ENCODE measurements at regions not wholly inside any gene's neighbourhood (a gene's known extent, or its start where the extent isn't known, plus 50 kb on each side); places are given as distances from the start of the nearest gene placed in this dataset.
A peak's percentile ranks its signal among the peaks of the same experiment; 100 is the strongest.

DNA sequence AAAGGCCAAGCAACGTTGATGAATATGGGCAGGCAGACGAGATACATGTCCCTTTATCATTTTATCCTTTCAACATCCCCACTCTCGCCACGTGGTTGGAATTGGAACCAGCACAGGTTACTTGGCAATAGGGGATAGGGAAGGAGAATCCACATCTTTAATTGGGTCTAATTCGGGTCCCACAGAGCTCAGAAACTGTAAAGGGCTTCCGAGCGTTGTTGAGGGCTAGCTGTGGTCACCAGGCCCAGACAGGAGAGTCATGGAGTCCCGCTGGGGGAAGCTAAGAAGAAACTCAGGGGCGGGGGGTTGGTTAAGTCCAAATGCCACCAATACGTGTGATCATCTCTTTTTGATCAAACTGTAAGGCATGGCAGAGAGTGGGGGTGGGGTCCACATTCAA, 271.3 kb upstream of the ZFHX3 start:
- in situ Hi-C loops (cut with HindIII; ENCODE audit: low pct_unique_long_range_greater_than_20kb, low sequenced_read_pairs) = no loop called here
- no peak for DNase-seq (ENCODE audit: low read depth)

DNA sequence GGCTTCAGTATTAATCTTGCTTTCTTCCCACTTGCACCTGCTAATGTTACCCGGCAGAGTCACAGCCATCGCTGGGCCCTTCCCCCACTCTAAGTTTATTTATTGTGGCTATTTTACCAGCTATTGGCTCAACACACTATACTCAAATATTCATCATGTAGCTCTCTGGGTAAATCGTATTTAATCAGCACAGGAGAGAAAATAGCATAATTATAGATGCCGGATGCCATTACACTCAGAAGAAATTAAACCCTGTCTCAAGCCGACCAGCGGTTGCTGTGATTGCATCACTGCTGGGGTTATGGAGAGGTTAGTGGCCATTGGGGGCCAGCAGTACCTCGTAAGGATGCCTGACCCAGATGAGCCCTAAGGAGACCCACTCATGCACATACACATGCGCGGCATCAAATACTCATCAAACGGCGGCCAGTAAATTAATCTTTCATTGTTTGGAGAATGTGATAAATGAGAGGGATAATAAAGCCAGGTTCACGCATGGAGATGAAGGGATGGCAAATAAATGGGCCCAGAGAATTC, 269.5 kb upstream of the ZFHX3 start:
- in situ Hi-C loops (cut with HindIII; ENCODE audit: low pct_unique_long_range_greater_than_20kb, low sequenced_read_pairs) = no loop called here
- DNase-seq (ENCODE audit: low read depth) = no peak

DNA sequence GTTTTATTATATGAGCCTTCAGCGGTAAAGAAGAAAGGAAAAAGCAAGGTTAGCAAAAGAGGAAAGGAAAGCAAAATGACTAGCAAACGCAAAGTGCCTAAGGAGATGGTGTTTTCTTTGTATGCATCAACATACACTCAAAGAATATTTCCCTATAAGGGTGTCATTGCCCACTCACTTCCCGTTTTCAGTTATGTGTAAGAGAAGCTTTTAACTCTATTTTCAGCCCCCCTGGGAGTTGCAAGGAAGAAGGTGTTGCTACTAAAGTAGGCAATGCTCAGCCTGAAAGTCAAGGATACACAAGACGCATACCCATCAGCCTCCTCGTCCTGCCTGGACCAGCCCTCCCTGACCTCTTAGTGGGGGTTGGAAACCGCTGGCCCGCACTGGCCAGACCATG, 267.7 kb upstream of the ZFHX3 start:
- in situ Hi-C loops (cut with HindIII; ENCODE audit: low pct_unique_long_range_greater_than_20kb, low sequenced_read_pairs) = no loop called here

DNA sequence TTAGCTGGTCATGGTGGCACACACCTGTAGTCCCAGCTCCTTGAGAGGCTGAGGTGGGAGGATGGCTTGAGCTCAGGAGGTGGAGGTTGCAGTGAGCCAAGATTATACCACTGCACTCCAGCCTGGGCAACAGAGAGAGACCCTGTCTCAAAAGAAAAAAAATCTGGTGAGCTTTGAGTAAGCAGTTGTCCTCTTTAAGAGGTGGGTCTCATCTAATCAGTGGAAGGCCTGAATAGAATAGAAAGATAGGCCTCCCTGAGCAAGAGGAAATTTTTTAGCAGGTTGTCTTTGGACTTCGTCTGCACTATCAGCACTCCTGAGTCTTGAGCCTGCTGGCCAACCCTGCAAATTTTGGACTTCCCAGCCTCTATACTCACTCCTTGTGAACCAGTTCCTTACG, 266.0 kb upstream of the ZFHX3 start:
- in situ Hi-C loops (cut with HindIII; ENCODE audit: low pct_unique_long_range_greater_than_20kb, low sequenced_read_pairs) = no loop called here
- no peak for DNase-seq (ENCODE audit: low read depth)

More for the DNA sequence above, 267.7 kb upstream of the ZFHX3 start:
- no peak for DNase-seq (ENCODE audit: low read depth)

DNA sequence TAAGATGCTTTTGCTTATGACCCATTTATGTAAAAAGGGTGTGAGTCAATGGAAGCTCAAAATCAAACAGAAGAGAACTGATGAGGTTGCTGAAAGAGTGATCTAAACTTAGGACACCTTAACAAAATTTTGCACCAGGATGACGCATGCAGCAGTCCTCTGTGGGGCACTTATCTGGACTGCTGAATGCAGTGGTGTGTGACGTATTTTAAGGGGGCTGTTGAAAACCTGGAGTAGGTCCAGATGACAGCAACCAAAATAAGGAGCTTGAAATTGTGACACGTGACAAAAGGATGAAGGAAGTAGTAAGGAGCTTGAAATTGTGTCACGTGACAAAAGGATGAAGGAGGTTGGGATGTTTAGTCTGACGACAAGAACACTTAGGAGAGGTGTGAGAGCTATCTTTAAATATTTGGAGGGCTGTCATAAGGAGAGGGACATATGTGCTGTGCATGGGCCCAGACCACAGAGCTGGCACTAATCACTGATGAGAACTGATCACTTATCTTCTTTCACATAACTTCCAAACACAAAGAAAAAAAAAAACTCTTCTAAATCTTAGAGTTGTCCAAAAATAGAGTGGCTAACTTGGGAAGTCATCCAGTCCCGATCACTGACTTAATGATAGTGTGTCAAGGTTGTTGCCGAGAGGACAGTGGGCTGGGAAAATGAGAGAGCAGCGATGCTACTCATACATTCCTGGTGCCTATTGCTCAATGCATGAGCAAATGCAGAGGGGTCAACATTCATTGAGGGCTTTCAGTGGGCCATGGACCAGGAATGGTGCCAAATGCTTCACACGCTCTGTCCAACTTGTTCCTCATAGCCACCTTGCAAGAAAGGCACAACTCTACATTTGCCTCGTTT, 264.2 kb upstream of the ZFHX3 start:
- DNase-seq (ENCODE audit: low read depth) = no peak
- in situ Hi-C loops (cut with HindIII; ENCODE audit: low pct_unique_long_range_greater_than_20kb, low sequenced_read_pairs) = no loop called here

DNA sequence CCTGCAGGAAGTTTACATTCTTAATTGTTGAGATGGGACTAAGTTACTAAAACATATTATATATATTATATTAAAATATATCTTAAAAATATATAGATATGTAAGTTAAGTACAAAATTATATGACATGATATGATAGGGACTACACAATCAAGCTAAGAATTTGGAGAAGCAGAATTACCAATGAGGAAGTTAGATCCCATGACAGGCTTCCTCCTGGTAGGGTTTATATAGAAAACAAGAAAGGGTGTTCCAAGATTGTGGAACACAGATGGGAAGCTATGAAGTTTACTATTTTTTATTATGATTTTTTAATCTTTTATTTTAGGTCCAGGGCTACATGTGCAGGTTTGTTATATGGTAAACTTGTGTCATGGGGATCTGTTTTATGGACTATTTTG, 260.8 kb upstream of the ZFHX3 start:
- no peak for DNase-seq (ENCODE audit: low read depth)
- in situ Hi-C loops (cut with HindIII; ENCODE audit: low pct_unique_long_range_greater_than_20kb, low sequenced_read_pairs) = no loop called here

DNA sequence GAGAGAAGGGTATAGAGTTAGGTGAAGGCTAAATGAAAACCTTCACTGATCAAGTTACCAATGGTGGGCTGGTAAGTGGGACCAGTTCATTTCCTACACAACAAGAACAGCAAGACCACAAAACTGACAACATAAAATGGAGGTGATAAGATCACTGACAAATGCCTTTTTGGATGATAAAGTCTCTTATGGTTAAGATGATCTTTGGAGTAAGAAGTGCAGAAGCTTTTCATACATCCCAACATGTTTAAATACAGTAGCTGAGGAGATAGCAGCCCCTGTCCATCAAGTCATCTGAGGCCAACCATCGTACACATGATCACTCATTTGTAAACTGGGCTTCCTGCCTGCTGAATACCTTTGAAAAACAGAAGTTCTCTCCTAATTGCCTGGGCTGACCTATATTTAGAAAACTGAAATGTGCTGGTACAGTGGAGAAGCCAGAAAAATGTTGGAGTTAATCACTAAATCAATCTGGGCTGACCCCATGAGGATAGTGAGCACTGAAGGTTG, 259.0 kb upstream of the ZFHX3 start:
- in situ Hi-C loops (cut with HindIII; ENCODE audit: low pct_unique_long_range_greater_than_20kb, low sequenced_read_pairs) = no loop called here
- no peak for DNase-seq (ENCODE audit: low read depth)

DNA sequence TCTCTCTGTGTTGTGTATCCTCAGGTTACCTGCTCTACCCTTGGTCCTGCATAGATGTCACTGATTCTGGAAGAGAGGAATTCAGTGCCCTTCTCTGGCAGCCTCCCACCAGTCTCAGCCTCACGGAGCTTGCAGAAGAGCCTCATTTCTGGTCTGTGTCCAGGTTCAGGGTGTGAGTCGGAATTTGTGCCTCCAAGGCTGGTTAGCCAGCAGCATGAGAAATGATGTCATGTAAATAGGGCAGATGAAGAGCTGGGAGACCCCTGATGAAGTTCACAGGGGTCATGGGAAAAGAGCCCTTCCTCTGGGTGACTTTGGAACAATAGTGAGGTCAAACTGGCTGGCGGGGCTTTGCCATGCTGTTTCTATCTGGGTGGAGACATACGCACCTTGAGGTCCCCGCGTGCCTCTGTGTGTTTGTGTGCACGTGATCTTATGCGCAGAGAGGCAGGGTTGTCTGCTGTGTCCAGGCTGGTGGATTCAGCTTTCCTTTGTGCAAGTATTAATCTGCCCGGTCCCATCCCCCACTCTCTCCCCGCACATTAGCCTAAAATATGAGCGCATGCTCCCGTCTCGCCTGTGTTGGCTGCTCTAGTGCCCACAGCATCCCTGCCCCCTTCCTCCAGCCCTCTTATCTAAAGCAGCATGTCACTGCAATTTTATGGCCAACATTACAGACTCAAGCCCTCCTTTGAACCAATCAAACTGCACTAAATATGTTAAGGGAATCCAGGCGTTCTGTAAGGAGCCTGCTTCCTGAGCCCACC, 256.3 kb upstream of the ZFHX3 start:
- in situ Hi-C loops (cut with HindIII; ENCODE audit: low pct_unique_long_range_greater_than_20kb, low sequenced_read_pairs) = no loop called here
- no peak for DNase-seq (ENCODE audit: low read depth)

DNA sequence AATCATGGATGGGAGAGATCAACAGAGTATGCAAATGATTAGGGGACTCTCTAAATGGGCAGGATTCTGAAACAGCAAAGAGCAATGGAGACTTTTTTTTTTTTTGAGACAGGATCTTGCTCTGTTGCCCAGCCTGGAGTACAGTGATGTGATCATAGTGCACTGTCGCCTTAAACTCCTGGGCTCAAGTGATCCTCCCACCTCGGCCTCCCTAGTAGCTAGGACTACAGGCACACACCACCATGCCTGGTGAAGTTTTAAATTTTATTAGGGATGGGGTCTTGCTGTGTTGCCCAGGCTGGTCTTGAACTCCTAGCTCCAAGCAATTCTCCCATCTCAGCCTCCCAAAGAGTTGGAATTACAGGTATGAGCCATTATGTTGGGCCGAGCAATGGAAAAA, 255.0 kb upstream of the ZFHX3 start:
- no peak for DNase-seq (ENCODE audit: low read depth)
- in situ Hi-C loops (cut with HindIII; ENCODE audit: low pct_unique_long_range_greater_than_20kb, low sequenced_read_pairs) = no loop called here

DNA sequence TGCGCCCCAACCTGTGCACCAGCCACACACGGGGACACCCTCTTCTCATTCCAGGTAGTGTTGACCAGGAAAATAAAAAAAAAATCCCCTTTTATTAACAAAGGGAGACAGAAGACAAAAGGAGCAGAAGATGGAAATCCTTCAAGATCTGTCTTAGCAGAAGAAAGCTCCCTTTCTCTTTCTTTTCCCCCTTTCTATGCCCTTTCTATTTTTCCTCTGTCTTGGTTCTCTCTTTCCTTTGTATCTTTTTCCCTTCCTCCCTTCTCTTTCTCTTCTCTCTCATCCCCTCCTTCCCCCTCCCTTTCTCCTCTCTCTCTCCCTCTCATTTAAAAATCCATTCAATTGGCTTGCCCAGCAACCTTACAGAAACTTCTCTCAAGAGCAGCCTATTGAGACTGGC, 254.1 kb upstream of the ZFHX3 start:
- DNase-seq (ENCODE audit: low read depth) = no peak
- in situ Hi-C loops (cut with HindIII; ENCODE audit: low pct_unique_long_range_greater_than_20kb, low sequenced_read_pairs) = no loop called here

DNA sequence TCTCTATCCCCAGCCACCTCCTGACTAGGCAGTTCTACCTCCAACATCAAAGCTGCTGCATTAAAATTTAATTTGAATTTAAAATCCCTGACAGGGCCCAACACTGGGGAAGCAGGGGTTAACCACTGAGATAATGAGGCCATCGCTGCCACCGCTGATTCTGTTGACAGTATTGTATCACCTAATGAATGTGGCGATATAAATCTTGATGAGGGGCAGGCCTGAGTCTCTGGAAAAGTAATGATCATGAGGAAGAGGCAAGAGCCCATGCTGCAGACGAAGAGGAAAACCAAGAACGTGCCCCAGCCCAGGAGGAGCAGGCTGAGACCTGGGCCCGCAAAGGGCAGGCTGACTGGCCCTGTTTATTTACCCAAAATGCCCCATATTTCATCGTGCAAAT, 251.4 kb upstream of the ZFHX3 start:
- in situ Hi-C loops (cut with HindIII; ENCODE audit: low pct_unique_long_range_greater_than_20kb, low sequenced_read_pairs) = no loop called here
- DNase-seq (ENCODE audit: low read depth) = no peak

DNA sequence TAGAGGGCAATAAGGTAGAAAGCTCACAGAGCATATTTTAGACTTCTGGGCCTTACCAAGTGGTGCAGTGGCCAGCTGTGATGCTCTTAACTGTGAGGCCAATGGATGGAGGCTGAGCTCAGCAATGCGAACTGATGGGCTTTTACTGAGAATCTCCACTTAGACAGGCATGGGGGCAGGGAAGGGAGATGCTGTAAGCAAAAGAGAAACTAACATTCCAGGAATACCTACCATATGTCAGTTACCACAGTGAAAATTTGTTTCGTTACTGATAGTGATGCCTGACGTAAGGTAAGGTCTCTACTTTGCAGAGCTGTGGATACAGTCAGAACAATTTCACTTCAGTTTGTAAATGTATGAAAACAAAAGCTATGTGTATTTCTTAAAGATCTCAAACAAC, 250.6 kb upstream of the ZFHX3 start:
- peak; percentile 28 for DNase-seq (ENCODE audit: low read depth)
- in situ Hi-C loops (cut with HindIII; ENCODE audit: low pct_unique_long_range_greater_than_20kb, low sequenced_read_pairs) = no loop called here

DNA sequence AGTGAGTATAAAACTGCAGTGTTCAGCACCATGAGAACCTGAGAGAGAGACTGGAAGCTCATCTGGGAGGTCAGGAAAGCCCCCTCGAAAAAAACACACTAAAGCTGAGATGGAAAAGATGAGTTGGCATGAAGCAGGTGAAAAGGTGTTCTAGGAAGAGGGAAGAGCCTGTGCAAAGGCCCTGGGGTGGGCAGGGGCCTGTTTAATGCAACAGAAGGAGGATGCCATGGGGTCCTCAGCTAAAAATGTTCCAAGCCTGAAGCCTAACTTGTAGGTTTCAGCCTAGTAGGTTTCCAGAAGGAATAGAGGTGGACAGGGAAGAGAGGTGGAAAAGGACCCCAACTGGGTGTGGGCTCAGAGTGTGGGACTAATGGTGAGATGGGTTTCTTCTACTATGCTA, 242.3 kb upstream of the ZFHX3 start:
- no peak for DNase-seq (ENCODE audit: low read depth)
- in situ Hi-C loops (cut with HindIII; ENCODE audit: low pct_unique_long_range_greater_than_20kb, low sequenced_read_pairs) = no loop called here

DNA sequence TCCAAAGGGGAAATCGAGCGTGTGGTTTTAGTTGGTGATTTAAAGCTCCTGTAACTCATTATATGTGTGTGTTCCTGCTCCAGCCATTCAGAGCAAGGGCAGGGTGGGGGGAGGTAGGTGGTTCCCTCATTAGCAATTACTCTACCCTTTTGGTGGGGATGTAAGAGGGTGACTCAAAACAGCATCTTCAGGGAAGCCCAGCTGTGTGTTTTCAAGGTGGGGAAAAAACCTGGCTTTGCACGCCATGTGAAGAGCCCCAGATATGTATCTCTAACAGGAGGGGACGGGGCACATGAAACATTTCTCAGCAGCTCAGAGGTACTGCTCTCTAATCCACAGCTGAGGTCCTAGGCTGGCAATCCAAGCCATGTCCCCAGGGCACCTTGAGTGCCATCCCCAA, 241.3 kb upstream of the ZFHX3 start:
- DNase-seq (ENCODE audit: low read depth) = no peak
- in situ Hi-C loops (cut with HindIII; ENCODE audit: low pct_unique_long_range_greater_than_20kb, low sequenced_read_pairs) = no loop called here

DNA sequence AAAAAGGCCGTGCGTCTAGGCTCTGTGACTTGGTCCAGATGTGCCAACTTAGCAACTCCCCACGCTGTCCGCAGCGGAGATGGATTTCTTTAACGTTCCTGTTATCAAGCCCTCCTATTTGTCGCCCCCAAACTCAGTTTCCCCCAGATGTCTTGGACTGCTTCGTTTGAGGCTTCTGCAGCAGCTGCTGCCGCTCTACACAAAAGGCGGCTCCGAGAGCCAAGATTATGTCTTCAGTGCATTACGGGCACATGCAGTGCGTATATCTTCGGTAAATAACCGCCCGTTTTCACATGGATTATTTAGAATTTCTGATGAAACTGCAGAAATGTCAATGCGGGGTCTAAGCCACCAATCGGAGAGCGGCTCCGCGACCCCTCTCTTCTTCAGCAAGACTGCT, 240.6 kb upstream of the ZFHX3 start:
- DNase-seq (ENCODE audit: low read depth) = no peak
- in situ Hi-C loops (cut with HindIII; ENCODE audit: low pct_unique_long_range_greater_than_20kb, low sequenced_read_pairs) = no loop called here

DNA sequence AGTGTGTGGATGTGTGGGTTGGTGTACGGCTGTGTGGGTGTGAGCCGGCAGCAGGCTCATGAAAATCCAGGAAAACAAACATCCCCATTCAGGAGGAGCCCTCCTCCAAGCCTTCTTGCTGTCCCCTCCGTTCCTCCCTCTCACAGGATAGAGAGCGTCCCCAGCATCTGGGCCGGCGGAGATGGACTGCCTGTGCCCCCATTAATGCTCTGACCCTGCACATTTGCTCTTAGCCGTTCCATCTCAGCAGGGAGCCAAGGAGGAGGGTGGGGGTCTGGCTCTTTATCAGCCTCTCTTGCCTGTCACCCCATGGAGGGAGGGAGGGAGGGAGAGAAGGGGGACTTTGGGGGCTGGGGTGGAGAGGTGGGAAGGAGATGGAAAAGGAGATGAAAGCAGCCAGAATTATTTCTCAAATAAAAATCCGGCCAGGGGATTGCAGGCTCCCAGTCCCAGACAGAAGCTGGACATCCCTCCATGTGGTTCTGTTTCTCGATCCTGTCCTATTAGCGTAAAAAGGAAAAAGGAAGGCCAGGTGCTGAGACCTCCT, 240.0 kb upstream of the ZFHX3 start:
- DNase-seq (ENCODE audit: low read depth) = no peak
- in situ Hi-C loops (cut with HindIII; ENCODE audit: low pct_unique_long_range_greater_than_20kb, low sequenced_read_pairs) = no loop called here

DNA sequence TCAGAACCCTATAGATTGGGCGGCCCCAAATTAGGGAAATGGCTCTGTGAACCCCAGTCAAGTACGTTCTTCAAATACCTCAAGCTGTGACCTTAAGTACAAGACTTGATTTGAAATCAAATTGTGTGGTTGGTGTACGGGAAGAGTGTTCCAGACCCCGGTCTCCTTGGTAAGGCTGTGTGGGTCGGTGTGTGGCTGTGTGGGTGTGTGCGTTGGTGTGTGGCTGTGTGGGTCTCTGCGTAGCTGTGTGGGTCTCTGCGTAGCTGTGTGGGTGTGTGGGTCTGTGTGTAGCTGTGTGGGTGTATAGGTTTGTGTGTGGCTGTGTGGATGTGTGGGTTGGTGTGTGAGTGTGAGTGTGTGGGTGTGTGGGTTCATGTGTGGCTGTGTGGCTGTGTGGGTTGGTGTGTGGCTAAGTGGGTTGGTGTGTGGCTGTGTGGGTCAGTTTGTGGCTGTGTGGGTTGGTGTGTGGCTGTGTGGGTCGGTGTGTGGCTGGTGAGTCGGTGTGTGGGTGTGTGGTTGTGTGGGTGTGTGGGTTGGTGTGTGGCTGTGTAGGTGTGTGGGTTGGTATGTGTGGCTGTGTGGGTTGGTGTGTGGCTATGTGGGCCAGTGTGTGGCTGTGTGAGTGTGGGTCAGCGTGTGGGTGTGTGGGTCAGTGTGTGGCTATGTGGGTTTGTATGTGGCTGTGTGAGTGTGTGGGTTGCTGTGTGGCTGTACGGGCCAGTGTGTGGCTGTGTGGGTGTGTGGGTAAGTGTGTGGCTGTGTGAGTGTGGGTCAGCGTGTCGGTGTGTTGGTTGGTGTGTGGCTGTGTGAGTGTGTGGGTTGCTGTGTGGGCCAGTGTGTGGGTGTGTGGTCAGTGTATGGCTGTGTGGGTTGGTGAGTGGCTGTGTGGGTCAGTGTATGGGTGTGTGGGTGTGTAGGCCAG, 238.7 kb upstream of the ZFHX3 start:
- DNase-seq (ENCODE audit: low read depth) = no peak
- in situ Hi-C loops (cut with HindIII; ENCODE audit: low pct_unique_long_range_greater_than_20kb, low sequenced_read_pairs) = no loop called here
